ENCODE measurements at regions not wholly inside any gene's neighbourhood (a gene's known extent, or its start where the extent isn't known, plus 50 kb on each side); places are given as distances from the start of the nearest gene placed in this dataset.

GRCh38 chr5:51599587-51599986 lies 216.3 kb downstream of the ISL1 start:
- Histone ChIP-seq H3K27me3 (no peaks in the 10 kb centered on the region), H3K9me3 (no peaks in the 10 kb centered on the region), H3K4me1 (no peaks in the 10 kb centered on the region), H3K36me3 (replicated peaks in 1 of 2; ENCODE audit: insufficient read depth in 1 of 2, low read depth in 2 of 2) (no peaks in the 10 kb centered on the region), H3K27ac (no peak overlapping the region), H3K4me3 (no peak overlapping the region)
- ATAC-seq (no peak), DNase-seq (no peak)
- 80 to 84% methylated on average over 1 of the region's 1 CpG for WGBS, 2 donors
- intact Hi-C loops (cut with DNase I): no loop called here
- TF ChIP-seq, protein P1, sequence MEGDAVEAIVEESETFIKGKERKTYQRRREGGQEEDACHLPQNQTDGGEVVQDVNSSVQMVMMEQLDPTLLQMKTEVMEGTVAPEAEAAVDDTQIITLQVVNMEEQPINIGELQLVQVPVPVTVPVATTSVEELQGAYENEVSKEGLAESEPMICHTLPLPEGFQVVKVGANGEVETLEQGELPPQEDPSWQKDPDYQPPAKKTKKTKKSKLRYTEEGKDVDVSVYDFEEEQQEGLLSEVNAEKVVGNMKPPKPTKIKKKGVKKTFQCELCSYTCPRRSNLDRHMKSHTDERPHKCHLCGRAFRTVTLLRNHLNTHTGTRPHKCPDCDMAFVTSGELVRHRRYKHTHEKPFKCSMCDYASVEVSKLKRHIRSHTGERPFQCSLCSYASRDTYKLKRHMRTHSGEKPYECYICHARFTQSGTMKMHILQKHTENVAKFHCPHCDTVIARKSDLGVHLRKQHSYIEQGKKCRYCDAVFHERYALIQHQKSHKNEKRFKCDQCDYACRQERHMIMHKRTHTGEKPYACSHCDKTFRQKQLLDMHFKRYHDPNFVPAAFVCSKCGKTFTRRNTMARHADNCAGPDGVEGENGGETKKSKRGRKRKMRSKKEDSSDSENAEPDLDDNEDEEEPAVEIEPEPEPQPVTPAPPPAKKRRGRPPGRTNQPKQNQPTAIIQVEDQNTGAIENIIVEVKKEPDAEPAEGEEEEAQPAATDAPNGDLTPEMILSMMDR (IDR thresholded peaks at IDR 0.05): no peak
- no peak for TF ChIP-seq POLR2A (IDR thresholded peaks at IDR 0.05)

- TF ChIP-seq, protein P1 (IDR thresholded peaks at IDR 0.05): no peak
- no peak for TF ChIP-seq POLR2A (IDR thresholded peaks at IDR 0.05)
- Histone ChIP-seq H3K4me1 (no peaks in the 10 kb centered on the region), H3K27ac (no peak overlapping the region), H3K36me3 (replicated peaks in 1 of 2; ENCODE audit: insufficient read depth in 1 of 2, low read depth in 2 of 2) (no peaks in the 10 kb centered on the region), H3K4me3 (no peak overlapping the region), H3K27me3 (no peaks in the 10 kb centered on the region), H3K9me3 (no peaks in the 10 kb centered on the region)
- no peak for ATAC-seq
- 12 to 43% methylated on average over 1 of the region's 1 CpG for WGBS, 2 donors
- DNase-seq: no peak
- intact Hi-C loops (cut with DNase I): no loop called here
These were observed 221.1 kb downstream of the ISL1 start for GRCh38 chr5:51604324-51604723.

GRCh38 chr5:51606921-51607320 lies 223.7 kb downstream of the ISL1 start:
- Histone ChIP-seq H3K4me1 (no peaks in the 10 kb centered on the region), H3K27ac (no peak overlapping the region), H3K4me3 (no peak overlapping the region), H3K27me3 (no peaks in the 10 kb centered on the region), H3K9me3 (no peaks in the 10 kb centered on the region), H3K36me3 (replicated peaks in 1 of 2; ENCODE audit: insufficient read depth in 1 of 2, low read depth in 2 of 2) (no peaks in the 10 kb centered on the region)
- no peak for DNase-seq
- no peak for ATAC-seq
- TF ChIP-seq, protein P1 (IDR thresholded peaks at IDR 0.05): no peak
- TF ChIP-seq POLR2A (IDR thresholded peaks at IDR 0.05): no peak
- intact Hi-C loops (cut with DNase I): no loop called here
- 72 to 74% methylated on average over 5 of the region's 5 CpGs for WGBS, 2 donors

DNA sequence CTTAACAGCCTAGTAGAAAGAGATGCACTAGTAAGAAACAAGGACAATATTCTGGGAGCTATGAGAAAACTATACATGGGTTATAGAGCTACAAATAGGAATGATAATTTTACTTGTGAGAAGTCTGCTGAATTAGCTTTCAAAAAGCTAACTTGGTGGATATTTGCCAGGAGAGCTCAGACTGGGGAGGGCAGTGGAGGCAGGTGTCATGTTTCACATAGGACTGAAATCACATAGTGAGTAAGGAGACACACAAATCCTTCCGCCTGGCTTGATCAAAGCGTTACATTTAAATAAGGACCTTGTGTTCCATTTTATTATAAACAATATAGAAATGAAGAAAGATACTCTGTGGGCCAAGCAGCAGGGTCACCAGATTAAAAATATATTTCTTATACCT lies 235.0 kb downstream of the ISL1 start:
- no peak overlapping the region for H3K4me3 ChIP-seq
- no peak for TF ChIP-seq POLR2A (IDR thresholded peaks at IDR 0.05)
- TF ChIP-seq, protein P1 (IDR thresholded peaks at IDR 0.05): no peak
- no peaks in the 10 kb centered on the region for H3K9me3 ChIP-seq
- no peaks in the 10 kb centered on the region for H3K4me1 ChIP-seq
- H3K27ac ChIP-seq: no peak overlapping the region
- no peaks in the 10 kb centered on the region for H3K36me3 ChIP-seq (replicated peaks in 1 of 2; ENCODE audit: insufficient read depth in 1 of 2, low read depth in 2 of 2)
- no peak for ATAC-seq
- no peaks in the 10 kb centered on the region for H3K27me3 ChIP-seq
- intact Hi-C loops (cut with DNase I): no loop called here
- 27 to 28% methylated on average over 2 of the region's 2 CpGs for WGBS, 2 donors
- DNase-seq: peak in 2 of 4 donors; percentile 2 to 5

DNA sequence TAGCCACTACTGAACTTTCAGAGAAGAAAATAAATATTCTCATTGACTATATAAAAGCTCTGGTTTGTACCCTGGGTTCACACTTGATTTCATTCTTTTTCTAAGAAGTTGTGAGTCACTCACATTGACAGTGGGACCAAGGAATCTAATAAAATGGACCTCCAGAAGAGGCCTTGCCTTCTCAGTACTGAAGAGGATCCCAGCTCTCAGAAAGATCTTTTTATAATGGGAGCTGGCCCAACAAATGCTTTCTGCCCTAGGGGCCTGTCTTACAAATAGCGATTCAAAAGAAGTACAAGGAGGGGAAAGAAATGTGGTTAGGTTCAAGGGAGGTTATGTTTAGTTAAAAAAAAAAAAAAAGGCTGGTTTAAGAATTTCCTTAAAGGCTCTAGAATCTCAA lies 237.9 kb downstream of the ISL1 start:
- intact Hi-C loops (cut with DNase I): no loop called here
- H3K27me3 ChIP-seq: no peaks in the 10 kb centered on the region
- TF ChIP-seq, protein P1 (IDR thresholded peaks at IDR 0.05): no peak
- TF ChIP-seq POLR2A (IDR thresholded peaks at IDR 0.05): no peak
- 55 to 67% methylated on average over 1 of the region's 1 CpG for WGBS, 2 donors
- H3K4me1 ChIP-seq: no peaks in the 10 kb centered on the region
- H3K4me3 ChIP-seq: no peak overlapping the region
- H3K9me3 ChIP-seq: no peaks in the 10 kb centered on the region
- DNase-seq (no peak), ATAC-seq (no peak)
- H3K27ac ChIP-seq: no peak overlapping the region
- no peaks in the 10 kb centered on the region for H3K36me3 ChIP-seq (replicated peaks in 1 of 2; ENCODE audit: insufficient read depth in 1 of 2, low read depth in 2 of 2)

All from body of pancreas (tissue), 4 donors.